ENCODE measurements at regions not wholly inside any gene's neighbourhood (a gene's known extent, or its start where the extent isn't known, plus 50 kb on each side); places are given as distances from the start of the nearest gene placed in this dataset.

DNA sequence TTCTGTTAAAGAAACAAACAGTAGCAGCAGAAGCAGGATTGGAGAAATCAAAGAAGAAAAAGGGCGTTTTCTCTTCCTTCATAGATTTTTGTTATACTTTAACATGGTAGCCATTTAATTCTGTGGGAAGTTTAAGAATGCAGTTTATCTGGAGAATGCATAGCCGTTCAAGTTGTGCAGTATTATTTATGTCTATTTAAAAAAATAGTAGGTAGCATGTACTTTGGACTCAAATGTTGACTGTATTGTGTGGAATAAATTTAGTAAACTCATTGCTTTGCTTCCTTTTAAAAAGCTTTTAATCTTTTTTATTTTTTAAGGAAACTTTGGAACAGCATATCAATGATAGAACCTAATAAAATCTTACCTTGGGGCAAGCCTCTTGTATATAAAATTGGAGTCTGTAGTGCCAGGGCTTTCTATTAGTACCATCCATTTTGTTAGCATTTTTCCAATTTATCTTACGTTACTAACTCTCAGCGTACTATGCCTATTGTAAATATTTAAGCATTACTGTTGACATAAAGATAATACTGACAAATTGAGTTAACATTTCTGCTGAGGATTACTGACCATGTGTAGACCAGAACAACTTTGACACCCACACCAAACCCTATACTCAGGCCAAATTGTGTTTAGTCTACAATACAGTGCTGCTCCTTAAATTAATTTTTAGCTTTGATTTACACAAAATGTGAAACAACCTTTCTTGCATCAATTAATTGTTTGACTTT lies 291.1 kb downstream of the NNT start:
- no peak for TF ChIP-seq POLR2A (IDR thresholded peaks at IDR 0.05)
- TF ChIP-seq, protein P1, sequence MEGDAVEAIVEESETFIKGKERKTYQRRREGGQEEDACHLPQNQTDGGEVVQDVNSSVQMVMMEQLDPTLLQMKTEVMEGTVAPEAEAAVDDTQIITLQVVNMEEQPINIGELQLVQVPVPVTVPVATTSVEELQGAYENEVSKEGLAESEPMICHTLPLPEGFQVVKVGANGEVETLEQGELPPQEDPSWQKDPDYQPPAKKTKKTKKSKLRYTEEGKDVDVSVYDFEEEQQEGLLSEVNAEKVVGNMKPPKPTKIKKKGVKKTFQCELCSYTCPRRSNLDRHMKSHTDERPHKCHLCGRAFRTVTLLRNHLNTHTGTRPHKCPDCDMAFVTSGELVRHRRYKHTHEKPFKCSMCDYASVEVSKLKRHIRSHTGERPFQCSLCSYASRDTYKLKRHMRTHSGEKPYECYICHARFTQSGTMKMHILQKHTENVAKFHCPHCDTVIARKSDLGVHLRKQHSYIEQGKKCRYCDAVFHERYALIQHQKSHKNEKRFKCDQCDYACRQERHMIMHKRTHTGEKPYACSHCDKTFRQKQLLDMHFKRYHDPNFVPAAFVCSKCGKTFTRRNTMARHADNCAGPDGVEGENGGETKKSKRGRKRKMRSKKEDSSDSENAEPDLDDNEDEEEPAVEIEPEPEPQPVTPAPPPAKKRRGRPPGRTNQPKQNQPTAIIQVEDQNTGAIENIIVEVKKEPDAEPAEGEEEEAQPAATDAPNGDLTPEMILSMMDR (IDR thresholded peaks at IDR 0.05 in 4 of 5, conservative IDR thresholded peaks at IDR 0.05 in 1 of 5), result no peak

Data from gastrocnemius medialis (tissue), 4 donors.